ENCODE measurements at regions not wholly inside any gene's neighbourhood (a gene's known extent, or its start where the extent isn't known, plus 50 kb on each side); places are given as distances from the start of the nearest gene placed in this dataset.
A peak's percentile ranks its signal among the peaks of the same experiment; 100 is the strongest.

DNA sequence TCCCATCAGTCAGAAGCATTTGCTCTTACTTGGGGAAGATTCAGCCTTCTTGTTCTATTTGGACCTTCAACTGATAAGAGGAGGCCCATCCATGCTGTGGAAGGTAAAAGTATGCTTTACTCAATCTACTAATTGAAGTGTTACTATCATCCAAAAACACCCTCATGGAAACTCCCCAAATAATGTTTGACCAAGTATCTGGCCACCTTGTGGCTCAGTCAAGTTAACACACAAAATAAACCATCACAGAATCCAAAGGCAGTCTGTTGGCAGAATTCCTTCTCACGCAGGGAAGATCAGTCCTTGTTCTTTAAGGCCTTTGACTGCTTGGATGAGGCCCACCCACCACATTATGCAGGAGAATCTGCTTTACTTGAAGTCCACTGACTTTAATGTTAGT, 531.2 kb upstream of the SMIM21 start:
- no peak for DNase-seq
- TF ChIP-seq GATA1 (IDR thresholded peaks at IDR 0.05; ENCODE audit: low read depth, low read length) (no peak), POLR2A (IDR thresholded peaks at IDR 0.05; ENCODE audit: low read length) (no peak)

- DNase-seq: no peak
- TF ChIP-seq GATA1 (IDR thresholded peaks at IDR 0.05; ENCODE audit: low read depth, low read length): no peak
These were observed 517.9 kb upstream of the SMIM21 start for GRCh38 chr18:75945265-75945933.

GRCh38 chr18:75937306-75937705, 509.8 kb upstream of the SMIM21 start:
- no peak for DNase-seq
- TF ChIP-seq POLR2A (IDR thresholded peaks at IDR 0.05; ENCODE audit: low read length) (no peak), GATA1 (IDR thresholded peaks at IDR 0.05; ENCODE audit: low read depth, low read length) (no peak)

GRCh38 chr18:75936862-75937261, 509.4 kb upstream of the SMIM21 start:
- TF ChIP-seq GATA1 (IDR thresholded peaks at IDR 0.05; ENCODE audit: low read depth, low read length) (no peak), POLR2A (IDR thresholded peaks at IDR 0.05; ENCODE audit: low read length) (no peak)
- DNase-seq: no peak

- no peak for TF ChIP-seq POLR2A (IDR thresholded peaks at IDR 0.05; ENCODE audit: low read length)
- no peak for TF ChIP-seq GATA1 (IDR thresholded peaks at IDR 0.05; ENCODE audit: low read depth, low read length)
- DNase-seq: no peak
These were observed 503.6 kb upstream of the SMIM21 start for GRCh38 chr18:75931079-75931478.

GRCh38 chr18:75928706-75929105, 501.2 kb upstream of the SMIM21 start:
- no peak for TF ChIP-seq POLR2A (IDR thresholded peaks at IDR 0.05; ENCODE audit: low read length)
- no peak for TF ChIP-seq GATA1 (IDR thresholded peaks at IDR 0.05; ENCODE audit: low read depth, low read length)
- no peak for DNase-seq

DNA sequence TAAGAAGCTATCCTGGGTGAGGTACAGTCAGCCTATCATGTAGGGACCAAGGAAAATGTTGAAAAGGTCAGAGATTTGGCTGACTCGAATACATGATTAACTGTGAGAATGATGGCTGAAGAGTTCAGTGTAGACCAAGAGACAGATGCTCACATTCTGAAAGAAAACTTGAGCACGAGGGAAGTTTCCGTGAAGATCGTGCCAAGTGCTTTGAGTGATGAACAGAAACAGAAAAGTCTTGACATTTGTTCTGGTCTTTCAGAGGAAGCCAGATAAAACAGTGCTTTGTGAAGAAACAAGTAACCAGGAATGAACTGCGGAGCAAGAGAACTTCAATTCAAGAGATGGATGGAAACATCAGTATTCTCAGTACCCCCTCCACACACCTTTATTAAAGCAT, 500.3 kb upstream of the SMIM21 start:
- no peak for DNase-seq
- TF ChIP-seq POLR2A (IDR thresholded peaks at IDR 0.05; ENCODE audit: low read length) (no peak), GATA1 (IDR thresholded peaks at IDR 0.05; ENCODE audit: low read depth, low read length) (no peak)

- DNase-seq: no peak
- TF ChIP-seq POLR2A (IDR thresholded peaks at IDR 0.05; ENCODE audit: low read length): no peak
- no peak for TF ChIP-seq GATA1 (IDR thresholded peaks at IDR 0.05; ENCODE audit: low read depth, low read length)
These were observed 499.3 kb upstream of the SMIM21 start for GRCh38 chr18:75926811-75927210.

DNA sequence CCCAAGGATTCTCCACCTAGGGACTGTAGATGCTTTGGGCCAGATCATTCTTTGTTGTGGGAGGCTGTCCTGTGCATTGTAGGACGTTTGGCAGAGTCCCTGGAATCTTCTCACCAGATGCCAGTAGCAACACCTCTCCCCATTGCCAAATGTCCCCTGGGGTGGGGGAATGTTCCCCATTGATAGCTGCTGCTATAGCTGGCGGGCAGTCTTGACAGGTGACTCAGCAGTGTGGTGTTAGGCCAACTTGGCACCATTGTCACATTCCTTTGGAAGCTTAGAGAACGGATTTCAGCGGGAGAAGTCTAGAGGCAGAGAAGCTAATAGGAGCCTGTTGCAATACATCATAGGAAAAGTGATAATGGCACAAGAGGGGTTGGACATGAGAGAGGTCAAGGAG, 495.7 kb upstream of the SMIM21 start:
- no peak for DNase-seq
- no peak for TF ChIP-seq GATA1 (IDR thresholded peaks at IDR 0.05; ENCODE audit: low read depth, low read length)
- TF ChIP-seq POLR2A (IDR thresholded peaks at IDR 0.05; ENCODE audit: low read length): no peak

DNA sequence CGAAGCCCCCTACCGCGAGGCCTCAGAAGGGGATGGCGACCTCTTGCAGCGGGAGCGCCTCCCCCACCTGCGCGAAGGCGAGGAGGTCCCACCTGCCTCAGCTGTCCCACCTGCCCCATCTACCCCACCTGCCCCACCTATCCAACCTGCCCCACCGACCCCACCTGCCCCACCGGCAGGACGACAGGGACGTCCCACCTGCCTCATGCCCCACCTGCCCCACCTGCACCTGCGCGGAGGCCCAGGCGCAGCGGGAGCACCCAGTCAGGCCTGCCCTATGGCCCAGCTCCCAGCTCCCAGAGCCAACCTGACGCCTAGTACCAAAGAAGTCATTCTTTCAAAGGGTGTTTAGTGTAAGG, 489.1 kb upstream of the SMIM21 start:
- no peak for DNase-seq

DNA sequence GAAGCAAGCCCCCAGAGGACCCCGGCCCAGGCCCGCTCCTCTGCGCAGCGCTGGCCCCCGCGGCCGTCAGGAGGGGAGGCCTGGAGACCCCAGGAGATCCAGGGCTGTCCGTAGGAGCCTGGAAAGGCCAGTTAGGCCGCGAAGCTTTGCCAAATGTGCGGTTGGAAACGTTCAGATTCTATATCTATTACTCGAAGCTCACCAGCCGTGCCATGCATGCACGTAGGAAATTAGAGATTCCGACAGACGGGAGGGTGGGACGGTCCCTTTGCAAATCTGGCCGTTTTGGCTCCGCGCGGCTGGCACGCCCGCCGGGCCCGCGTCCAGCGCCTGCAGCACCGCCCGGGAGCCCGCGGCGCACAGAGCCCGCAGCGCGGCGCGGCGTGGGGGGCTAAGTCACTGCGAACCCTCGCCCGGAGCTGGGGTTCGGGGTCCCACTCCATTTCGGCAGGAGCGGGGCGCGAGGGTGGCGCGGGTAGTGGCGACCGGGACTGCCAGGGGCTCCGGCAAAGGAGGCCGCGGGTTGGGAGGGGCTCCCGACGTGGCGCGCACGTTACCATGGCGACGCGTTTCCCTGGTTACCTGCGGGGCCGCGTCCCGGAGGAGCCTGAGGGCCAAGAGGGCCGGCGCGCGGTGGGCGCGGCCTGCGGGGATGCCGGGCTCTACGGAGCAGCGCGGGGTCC, 488.6 kb upstream of the SMIM21 start:
- peak in 1 of 2 experiments; percentile 8 for DNase-seq
- no peak for TF ChIP-seq POLR2A (IDR thresholded peaks at IDR 0.05; ENCODE audit: low read length)
- no peak for TF ChIP-seq GATA1 (IDR thresholded peaks at IDR 0.05; ENCODE audit: low read depth, low read length)

More for the DNA sequence above, 489.1 kb upstream of the SMIM21 start:
- TF ChIP-seq GATA1 (IDR thresholded peaks at IDR 0.05; ENCODE audit: low read depth, low read length) (no peak), POLR2A (IDR thresholded peaks at IDR 0.05; ENCODE audit: low read length) (no peak)

DNA sequence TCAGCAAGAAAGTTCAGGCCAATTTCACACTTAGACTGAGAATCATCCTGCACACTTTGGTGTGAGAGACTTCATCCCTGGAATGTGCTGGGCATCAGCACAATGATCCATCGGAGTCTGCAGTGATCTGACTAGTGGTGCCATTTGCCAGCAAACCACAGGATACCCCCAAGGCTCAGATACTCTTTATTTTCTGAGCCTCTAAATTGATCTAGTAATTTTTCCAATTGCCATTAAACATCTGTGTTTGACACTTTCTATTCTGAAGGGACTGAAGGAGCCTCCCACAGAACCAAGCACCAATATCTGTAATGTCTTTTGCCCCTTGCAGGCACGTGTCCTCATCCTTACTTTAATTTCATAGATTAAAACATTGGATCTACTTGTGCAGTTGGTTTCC, 485.3 kb upstream of the SMIM21 start:
- no peak for TF ChIP-seq POLR2A (IDR thresholded peaks at IDR 0.05; ENCODE audit: low read length)
- TF ChIP-seq GATA1 (IDR thresholded peaks at IDR 0.05; ENCODE audit: low read depth, low read length): no peak
- no peak for DNase-seq

DNA sequence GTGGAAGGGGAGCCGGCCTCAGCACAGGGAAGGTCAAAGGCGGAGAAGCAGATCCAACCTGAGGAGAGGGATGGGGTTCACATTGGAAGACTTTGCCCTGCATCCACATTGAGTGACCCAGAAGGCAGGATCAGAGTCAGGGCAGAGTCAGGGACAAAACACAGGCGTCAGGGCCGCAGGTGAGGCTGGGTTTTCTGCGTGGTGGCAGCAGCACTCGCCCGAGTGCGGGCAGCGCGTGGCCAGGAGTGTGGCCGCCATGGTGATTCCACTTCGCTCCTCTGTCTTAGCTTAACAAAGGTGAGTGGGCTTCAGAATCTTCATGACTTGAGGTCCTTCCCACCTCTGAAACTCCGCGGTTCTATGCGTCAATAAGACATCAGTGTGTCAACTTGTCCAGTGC, 476.9 kb upstream of the SMIM21 start:
- no peak for DNase-seq
- TF ChIP-seq POLR2A (IDR thresholded peaks at IDR 0.05; ENCODE audit: low read length) (no peak), GATA1 (IDR thresholded peaks at IDR 0.05; ENCODE audit: low read depth, low read length) (no peak)

DNA sequence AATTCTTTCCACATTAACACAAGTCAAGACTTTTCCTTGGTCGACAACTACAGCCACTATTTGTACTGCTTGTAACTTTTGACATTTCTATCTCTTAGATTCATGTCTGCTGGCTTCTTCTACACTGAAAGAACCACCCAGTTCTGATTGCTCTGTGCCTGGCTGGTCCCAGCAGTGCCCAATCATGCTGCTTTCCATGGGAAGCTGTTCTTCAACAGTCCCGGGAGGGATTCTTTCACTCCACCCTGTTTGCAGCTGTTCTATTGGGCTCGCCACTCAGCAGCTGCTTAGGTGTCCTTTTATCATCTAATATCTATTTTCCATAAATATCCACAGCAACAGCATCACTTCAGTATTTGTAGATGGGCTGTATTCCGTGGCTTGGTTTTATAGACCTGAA, 471.1 kb upstream of the SMIM21 start:
- no peak for DNase-seq
- TF ChIP-seq GATA1 (IDR thresholded peaks at IDR 0.05; ENCODE audit: low read depth, low read length) (no peak), POLR2A (IDR thresholded peaks at IDR 0.05; ENCODE audit: low read length) (no peak)

GRCh38 chr18:75897386-75897785, 469.9 kb upstream of the SMIM21 start:
- no peak for DNase-seq
- TF ChIP-seq GATA1 (IDR thresholded peaks at IDR 0.05; ENCODE audit: low read depth, low read length): no peak
- TF ChIP-seq POLR2A (IDR thresholded peaks at IDR 0.05; ENCODE audit: low read length): no peak
